Osteocyte (in vitro differentiated cells): ENCODE measurements at regions not wholly inside any gene's neighbourhood (a gene's known extent, or its start where the extent isn't known, plus 50 kb on each side); places are given as distances from the start of the nearest gene placed in this dataset.
A peak's percentile ranks its signal among the peaks of the same experiment; 100 is the strongest.

Source experiments
- DNase-seq: peaks from one replicate; pipeline ENCODE4 v3.0.0; 2021; ENCODE audit warnings: mixed read lengths; ENCODE audit not compliant: unreplicated experiment; ENCODE audit errors: extremely low spot score
- H3K27ac Mint-ChIP-seq: one replicate; pipeline ENCODE4 v1.8.0; 2021; ENCODE audit warnings: mild to moderate bottlenecking, mixed read lengths; ENCODE audit not compliant: unreplicated experiment
- H3K27me3 Mint-ChIP-seq: one replicate; pipeline ENCODE4 v1.8.0; 2021; ENCODE audit warnings: mixed read lengths; ENCODE audit not compliant: unreplicated experiment
- H3K36me3 Mint-ChIP-seq: one replicate; pipeline ENCODE4 v1.8.0; 2021; ENCODE audit warnings: mixed read lengths; ENCODE audit not compliant: unreplicated experiment
- H3K4me1 Mint-ChIP-seq: one replicate; pipeline ENCODE4 v1.8.0; 2021; ENCODE audit warnings: mixed read lengths; ENCODE audit not compliant: unreplicated experiment
- H3K4me3 Mint-ChIP-seq: one replicate; pipeline ENCODE4 v1.8.0; 2021; ENCODE audit warnings: mild to moderate bottlenecking, moderate library complexity, mixed read lengths; ENCODE audit not compliant: unreplicated experiment
- H3K9me3 Mint-ChIP-seq: one replicate; pipeline ENCODE4 v1.8.0; 2021; ENCODE audit warnings: mixed read lengths; ENCODE audit not compliant: unreplicated experiment
- TF ChIP-seq, protein P1 (sequence below): fragments of 200-600 bp; sonication (generic); IDR thresholded peaks from 2 replicates; pipeline ENCODE4 v1.5.0; 2021; ENCODE audit warnings: antibody characterized with exemption, mild to moderate bottlenecking, moderate library complexity

DNA sequence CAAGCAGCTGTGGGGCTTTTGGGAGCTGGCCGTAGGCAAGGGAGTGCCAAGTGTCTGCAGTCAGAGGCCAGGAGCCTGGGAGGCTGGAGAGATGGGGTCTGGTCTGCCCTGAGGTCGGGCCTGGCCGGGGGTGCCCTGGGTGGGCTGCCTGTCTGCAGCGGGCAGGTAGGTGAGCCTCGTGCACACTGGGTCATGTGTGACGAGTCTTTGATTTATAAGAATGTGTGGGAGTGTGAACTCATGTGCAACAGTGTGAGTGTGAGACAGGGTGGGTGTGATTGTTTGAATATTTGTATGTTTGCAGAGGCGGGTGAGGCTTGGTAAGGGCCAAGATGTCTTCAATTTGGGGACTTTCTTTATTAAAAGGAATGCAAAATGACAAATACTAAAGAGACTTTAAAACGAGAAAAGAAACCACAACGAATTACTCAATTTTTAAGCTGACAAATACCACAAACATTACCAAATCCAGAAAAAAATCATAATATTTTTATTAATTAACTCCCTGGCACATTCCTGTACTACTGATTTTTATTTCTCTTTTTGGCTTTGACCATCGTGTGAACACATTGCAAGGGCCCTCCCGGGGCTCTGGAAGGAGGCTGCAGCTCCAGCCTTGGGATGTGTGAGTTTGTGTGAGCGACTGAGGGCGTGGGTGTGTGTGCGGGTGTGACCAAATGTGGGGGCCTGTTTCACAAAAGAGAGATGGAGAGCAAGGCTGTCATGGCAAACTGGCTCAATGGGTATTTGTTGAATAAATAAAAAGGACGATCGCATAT is 110.3 kb upstream of the WNT4 start:
- H3K27ac Mint-ChIP-seq: peak overlapping the region; percentile 62
- H3K27me3 Mint-ChIP-seq: no peaks in the 10 kb centered on the region

DNA sequence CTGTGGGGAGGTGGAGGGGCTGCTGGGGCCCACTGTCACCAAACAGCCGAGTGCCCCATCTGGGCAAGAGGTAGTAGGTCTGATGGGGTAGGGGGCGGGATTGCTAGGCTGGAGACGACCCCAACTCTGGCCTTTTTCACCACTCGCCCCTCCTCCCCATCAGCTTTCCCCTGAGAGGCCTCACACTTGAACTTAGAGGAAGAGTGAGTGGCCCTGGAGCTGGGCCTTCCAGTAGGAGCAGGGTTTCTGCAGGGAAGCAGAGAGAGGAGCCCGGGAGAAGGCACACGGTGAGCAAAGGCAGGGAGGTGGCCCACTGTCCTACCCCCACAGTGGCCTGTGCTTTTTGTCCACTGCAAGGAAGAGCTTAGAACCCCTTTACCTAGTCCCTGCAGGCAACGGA is 111.9 kb upstream of the WNT4 start:
- no peaks in the 10 kb centered on the region for H3K36me3 Mint-ChIP-seq
- no peak overlapping the region for H3K4me3 Mint-ChIP-seq
- peaks cover 82% of the 10 kb centered on the region for H3K4me1 Mint-ChIP-seq
- TF ChIP-seq, protein P1, sequence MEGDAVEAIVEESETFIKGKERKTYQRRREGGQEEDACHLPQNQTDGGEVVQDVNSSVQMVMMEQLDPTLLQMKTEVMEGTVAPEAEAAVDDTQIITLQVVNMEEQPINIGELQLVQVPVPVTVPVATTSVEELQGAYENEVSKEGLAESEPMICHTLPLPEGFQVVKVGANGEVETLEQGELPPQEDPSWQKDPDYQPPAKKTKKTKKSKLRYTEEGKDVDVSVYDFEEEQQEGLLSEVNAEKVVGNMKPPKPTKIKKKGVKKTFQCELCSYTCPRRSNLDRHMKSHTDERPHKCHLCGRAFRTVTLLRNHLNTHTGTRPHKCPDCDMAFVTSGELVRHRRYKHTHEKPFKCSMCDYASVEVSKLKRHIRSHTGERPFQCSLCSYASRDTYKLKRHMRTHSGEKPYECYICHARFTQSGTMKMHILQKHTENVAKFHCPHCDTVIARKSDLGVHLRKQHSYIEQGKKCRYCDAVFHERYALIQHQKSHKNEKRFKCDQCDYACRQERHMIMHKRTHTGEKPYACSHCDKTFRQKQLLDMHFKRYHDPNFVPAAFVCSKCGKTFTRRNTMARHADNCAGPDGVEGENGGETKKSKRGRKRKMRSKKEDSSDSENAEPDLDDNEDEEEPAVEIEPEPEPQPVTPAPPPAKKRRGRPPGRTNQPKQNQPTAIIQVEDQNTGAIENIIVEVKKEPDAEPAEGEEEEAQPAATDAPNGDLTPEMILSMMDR: no peak
- H3K27ac Mint-ChIP-seq: no peak overlapping the region
- DNase-seq: no peak
- H3K9me3 Mint-ChIP-seq: no peaks in the 10 kb centered on the region
- no peaks in the 10 kb centered on the region for H3K27me3 Mint-ChIP-seq

More for the DNA sequence above, 110.3 kb upstream of the WNT4 start:
- peaks cover 72% of the 10 kb centered on the region for H3K4me1 Mint-ChIP-seq
- no peaks in the 10 kb centered on the region for H3K36me3 Mint-ChIP-seq
- no peaks in the 10 kb centered on the region for H3K9me3 Mint-ChIP-seq
- DNase-seq: no peak
- TF ChIP-seq, protein P1: no peak
- no peak overlapping the region for H3K4me3 Mint-ChIP-seq

DNA sequence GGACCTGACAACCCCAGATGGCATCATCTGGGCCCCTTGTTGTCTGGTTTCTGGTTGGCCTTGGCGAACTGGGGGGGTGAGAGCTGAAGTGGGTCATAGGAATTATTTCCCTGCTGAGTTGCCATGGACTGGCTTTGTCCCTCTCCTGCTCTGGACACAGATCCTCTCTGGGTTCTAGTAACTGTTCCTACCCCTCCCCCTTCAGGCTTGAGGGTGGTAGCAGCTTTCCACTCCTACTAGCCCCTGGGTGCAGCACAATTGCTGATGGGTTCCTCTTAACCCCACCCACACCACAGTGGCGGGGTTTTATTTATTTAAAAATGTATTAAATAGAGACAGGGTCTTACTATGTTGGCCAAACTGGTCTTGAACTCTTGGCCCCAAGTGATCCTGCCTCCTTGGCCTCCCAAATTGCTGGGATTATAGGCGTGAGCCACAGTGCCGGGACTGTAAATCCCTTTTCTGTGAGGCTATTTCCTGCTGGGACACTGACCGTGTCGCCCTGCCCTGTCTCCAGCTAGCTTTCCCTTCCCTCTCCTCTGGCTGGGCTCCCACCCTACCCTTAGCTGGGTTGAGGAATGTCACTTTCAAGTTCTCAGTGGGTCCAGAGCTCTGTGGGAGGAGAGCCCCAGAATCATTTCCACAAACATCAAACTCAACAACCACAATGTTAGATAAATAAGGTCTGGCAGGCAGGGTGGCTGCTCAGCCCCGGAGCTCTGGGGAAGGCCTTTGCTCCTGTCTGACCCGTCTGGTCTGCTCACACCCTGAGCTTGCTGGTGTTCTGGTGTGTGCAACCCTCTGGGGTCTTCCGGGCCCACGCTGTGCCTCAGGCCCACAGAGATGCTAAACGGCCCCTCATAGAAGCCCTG is 112.7 kb upstream of the WNT4 start:
- H3K4me3 Mint-ChIP-seq: no peak overlapping the region

DNA sequence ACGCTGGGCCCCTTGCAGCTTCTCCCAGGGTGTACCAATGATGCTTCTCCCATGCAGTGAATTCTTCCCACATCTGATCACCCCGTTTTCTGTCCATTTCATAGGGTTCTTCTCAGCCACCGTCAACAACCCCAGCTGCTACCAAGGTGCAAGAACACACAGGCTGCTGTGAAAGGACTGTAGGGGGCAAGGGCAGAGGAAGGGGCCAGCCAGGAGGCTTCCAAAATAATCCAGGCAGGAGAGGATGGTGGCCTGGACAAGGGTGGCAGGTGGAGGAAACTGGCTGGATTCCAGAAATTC is 113.3 kb upstream of the WNT4 start:
- peak overlapping the region; percentile 66 for H3K27ac Mint-ChIP-seq
- H3K4me1 Mint-ChIP-seq: peaks cover 76% of the 10 kb centered on the region
- peaks cover 4% of the 10 kb centered on the region for H3K27me3 Mint-ChIP-seq
- H3K4me3 Mint-ChIP-seq: no peak overlapping the region
- no peaks in the 10 kb centered on the region for H3K9me3 Mint-ChIP-seq
- TF ChIP-seq, protein P1: no peak
- H3K36me3 Mint-ChIP-seq: no peaks in the 10 kb centered on the region
- DNase-seq: no peak

More for the DNA sequence above, 112.7 kb upstream of the WNT4 start:
- Mint-ChIP-seq H3K4me1 (peaks cover 81% of the 10 kb centered on the region), H3K27ac (peak overlapping the region; percentile 66), H3K36me3 (no peaks in the 10 kb centered on the region), H3K9me3 (no peaks in the 10 kb centered on the region), H3K27me3 (peaks cover under 1% of the 10 kb centered on the region)
- TF ChIP-seq, protein P1: no peak
- no peak for DNase-seq
